Panc1 (cell line): ENCODE measurements at regions not wholly inside any gene's neighbourhood (a gene's known extent, or its start where the extent isn't known, plus 50 kb on each side); places are given as distances from the start of the nearest gene placed in this dataset.

Experiments used
- ATAC-seq: fragments of 200-7000 bp; cut with Tn5 transposase; 2 replicates; pipeline ENCODE4 v1.9.1; 2020; ENCODE audit warnings: mild to moderate bottlenecking, moderate library complexity
- BruUV-seq: library from RNA; stranded (reverse); fragments of 400-500 nt; replicated peaks from 2 replicates; lab custom pipeline; 2021; lab: Mats Ljungman, UMichigan
- CTCF ChIA-PET: fragments of 300-600 bp; sonication (Branson Sonifier 250); formaldehyde crosslinking; loops from one replicate; lab custom pipeline; 2022; ENCODE audit warnings: antibody characterized with exemption; lab: Charles Lee
- POLR2A ChIA-PET: fragments of 300-600 bp; sonication (Branson Sonifier 250); formaldehyde crosslinking; loops from one replicate; lab custom pipeline; 2022; ENCODE audit warnings: antibody characterized with exemption; lab: Charles Lee
- DNase-seq: peaks from one replicate; pipeline ENCODE4 v3.0.0-alpha.2; 2010; ENCODE audit warnings: low read depth, low spot score
- H3K27ac ChIP-seq: 2 replicates; pipeline ENCODE4 v1.5.1; 2011; ENCODE audit warnings: mild to moderate bottlenecking, low read length, inconsistent platforms
- H3K27me3 ChIP-seq: fragments of 200-500 bp; sonication (Bioruptor generic); 2 replicates; pipeline ENCODE4 v1.6.0; 2014; ENCODE audit warnings: low read length, inconsistent platforms; ENCODE audit not compliant: control insufficient read depth, insufficient read depth
- H3K36me3 ChIP-seq: fragments of 200-500 bp; sonication (Bioruptor generic); 2 replicates; pipeline ENCODE4 v1.5.1; 2014; ENCODE audit warnings: inconsistent platforms, mild to moderate bottlenecking, low read length, moderate library complexity; ENCODE audit not compliant: control insufficient read depth, insufficient read depth
- H3K4me1 ChIP-seq: 2 replicates; pipeline ENCODE4 v1.5.1; 2011; ENCODE audit warnings: inconsistent platforms, mild to moderate bottlenecking, low read length, moderate library complexity; ENCODE audit not compliant: control insufficient read depth, insufficient read depth
- H3K4me3 ChIP-seq, 2 experiments: 2 replicates each; pipeline ENCODE4 v1.5.1; 2011 to 2012; ENCODE audit warnings: low read depth in 2 of 2, low read length in 2 of 2, mild to moderate bottlenecking in 2 of 2, inconsistent platforms in 1 of 2, moderate library complexity in 1 of 2
- H3K9me3 ChIP-seq: fragments of 200-500 bp; sonication (Bioruptor generic); 2 replicates; pipeline ENCODE4 v1.5.1; 2014; ENCODE audit warnings: low read depth, mild to moderate bottlenecking, inconsistent platforms, low read length, moderate library complexity; ENCODE audit not compliant: control insufficient read depth, insufficient read depth
- CTCF ChIP-seq: fragments of 450-650 bp; IDR thresholded peaks from 2 replicates; pipeline ENCODE4 v1.5.1; 2017; ENCODE audit warnings: mild to moderate bottlenecking
- POLR2AphosphoS5 ChIP-seq: IDR thresholded peaks from 2 replicates; pipeline ENCODE4 v1.6.1; 2012; ENCODE audit warnings: mild to moderate bottlenecking, low read depth, low read length, moderate library complexity
- REST ChIP-seq, 2 experiments: IDR thresholded peaks; 2 replicates each; pipeline ENCODE4 v1.6.1; 2011 to 2012; ENCODE audit warnings: low read depth in 2 of 2, control low read depth in 1 of 2, low read length in 1 of 2, mild to moderate bottlenecking in 1 of 2, moderate library complexity in 1 of 2; ENCODE audit not compliant: insufficient read depth in 1 of 2
- SIN3A ChIP-seq: IDR thresholded peaks from 2 replicates; pipeline ENCODE4 v1.6.1; 2012; ENCODE audit warnings: low read depth, mild to moderate bottlenecking, low read length, moderate library complexity, borderline replicate concordance; ENCODE audit not compliant: insufficient read depth
- TCF7L2 ChIP-seq: IDR thresholded peaks from 2 replicates; pipeline ENCODE4 v1.6.1; 2011; ENCODE audit warnings: mild to moderate bottlenecking, low read depth, low read length, inconsistent platforms
- in situ Hi-C: cut with HindIII; loops from 2 replicates; pipeline ENCODE4 v1.10.0; 2016; ENCODE audit warnings: low sequenced_read_pairs, low pct_unique_long_range_greater_than_20kb
- intact Hi-C: fragments of 100-400 bp; cut with micrococcal nuclease; formaldehyde crosslinking; loops from one replicate; pipeline ENCODE4 v1.10.0; 2022; ENCODE audit not compliant: unreplicated experiment

DNA sequence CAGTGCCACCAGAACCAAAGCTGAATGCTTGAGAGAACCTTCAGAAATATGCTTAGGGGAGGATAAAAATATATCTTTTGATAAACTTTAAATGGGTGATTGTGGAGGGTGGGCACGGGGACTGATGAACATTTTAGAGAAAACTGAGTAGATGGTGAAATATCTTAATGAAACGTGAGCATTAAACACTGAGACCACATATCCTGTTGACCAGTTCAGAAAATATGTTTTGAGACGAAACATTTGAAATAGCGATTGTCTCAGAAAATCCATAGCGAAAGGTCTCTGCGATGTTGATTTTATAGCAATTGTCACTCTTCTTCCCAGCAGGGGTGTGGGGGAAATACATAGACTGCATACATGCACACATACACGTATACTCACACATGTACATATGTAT, 231.0 kb downstream of the ESM1 start:
- ChIA-PET CTCF (no interaction called here), POLR2A (no interaction called here)
- no TSS peak for BruUV-seq
- in situ Hi-C loops (no loop called here), intact Hi-C loops (no loop called here)
- Histone ChIP-seq H3K27me3 (no peaks in the 10 kb centered on the region), H3K36me3 (no peaks in the 10 kb centered on the region), H3K9me3 (no peaks in the 10 kb centered on the region), H3K4me1 (no peaks in the 10 kb centered on the region), H3K4me3 (no peak overlapping the region), H3K27ac (no peak overlapping the region)
- ATAC-seq (no peak), DNase-seq (no peak)
- TF ChIP-seq POLR2AphosphoS5 (no peak), CTCF (no peak), SIN3A (no peak), TCF7L2 (no peak), REST (IDR thresholded peaks at IDR 0.05; ENCODE audit: insufficient read depth in 1 of 2, low read depth in 2 of 2, low read length in 1 of 2) (no peak)

DNA sequence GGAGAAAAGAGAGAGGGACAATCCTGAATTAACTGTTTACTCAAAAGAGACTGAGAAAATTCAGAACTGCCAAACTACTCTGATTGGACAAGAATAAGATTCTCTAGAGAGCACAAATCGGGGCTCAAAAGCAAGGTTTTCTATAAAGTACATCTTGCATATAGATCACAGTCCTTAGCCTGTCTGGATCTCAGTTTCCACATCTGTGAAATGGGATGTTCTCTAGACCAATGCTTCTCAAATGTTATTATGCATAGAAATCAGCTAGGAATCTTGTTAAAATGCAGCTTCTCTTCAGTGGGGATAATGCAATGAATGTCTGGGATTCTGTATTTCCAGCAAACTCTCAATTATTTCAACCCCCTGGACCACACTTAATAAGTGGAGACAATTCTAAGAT, 231.6 kb downstream of the ESM1 start:
- H3K27me3 ChIP-seq = no peaks in the 10 kb centered on the region
- intact Hi-C loops = no loop called here
- H3K36me3 ChIP-seq = no peaks in the 10 kb centered on the region
- CTCF ChIA-PET = no interaction called here
- no peak for TF ChIP-seq POLR2AphosphoS5
- ATAC-seq = no peak
- H3K4me3 ChIP-seq = no peak overlapping the region
- no TSS peak for BruUV-seq
- in situ Hi-C loops = no loop called here
- H3K9me3 ChIP-seq = no peaks in the 10 kb centered on the region
- POLR2A ChIA-PET = no interaction called here
- no peak overlapping the region for H3K27ac ChIP-seq
- H3K4me1 ChIP-seq = no peaks in the 10 kb centered on the region
- no peak for DNase-seq

DNA sequence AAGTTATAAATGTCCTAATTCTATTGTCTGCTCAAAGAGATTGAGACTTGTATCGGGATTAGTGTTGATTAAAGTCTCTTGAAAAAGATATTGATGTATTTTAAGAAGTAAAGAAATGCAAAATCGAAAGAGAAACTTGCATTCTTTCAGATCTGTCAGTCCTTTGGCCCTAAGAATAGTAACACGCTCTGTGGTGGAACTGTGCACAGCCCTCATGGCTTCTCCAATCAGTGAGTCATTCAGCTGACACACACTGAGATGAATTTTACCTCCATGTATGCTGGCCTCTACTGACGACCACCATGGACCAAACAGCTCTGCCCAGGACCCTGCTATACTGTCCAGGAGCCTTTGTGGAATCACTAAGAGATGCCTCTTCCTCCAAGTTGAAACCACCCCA, 232.4 kb downstream of the ESM1 start:
- H3K4me1 ChIP-seq = no peaks in the 10 kb centered on the region
- no peak for ATAC-seq
- in situ Hi-C loops (no loop called here), intact Hi-C loops (no loop called here)
- CTCF ChIA-PET = no interaction called here
- H3K9me3 ChIP-seq = no peaks in the 10 kb centered on the region
- H3K36me3 ChIP-seq = no peaks in the 10 kb centered on the region
- no peak overlapping the region for H3K4me3 ChIP-seq
- H3K27ac ChIP-seq = no peak overlapping the region
- TF ChIP-seq CTCF (no peak), TCF7L2 (no peak), POLR2AphosphoS5 (no peak), SIN3A (no peak), REST (IDR thresholded peaks at IDR 0.05; ENCODE audit: insufficient read depth in 1 of 2, low read depth in 2 of 2, low read length in 1 of 2) (no peak)
- BruUV-seq = no TSS peak
- DNase-seq = no peak
- POLR2A ChIA-PET = no interaction called here
- no peaks in the 10 kb centered on the region for H3K27me3 ChIP-seq
